Lung (tissue), 12 donors: ENCODE measurements at regions not wholly inside any gene's neighbourhood (a gene's known extent, or its start where the extent isn't known, plus 50 kb on each side); places are given as distances from the start of the nearest gene placed in this dataset. TPM values are rescaled to one million over a fixed set of nuclear protein-coding genes. Genes with fewer than 3 reads are reported as not detected.

Experiments
- ATAC-seq: fragments of 200-7000 bp; cut with Tn5 transposase; one replicate; pipeline ENCODE4 v1.9.1; 2020; ENCODE audit warnings: moderate number of reproducible peaks; ENCODE audit not compliant: insufficient read depth, low FRiP score
- DNase-seq, 3 donors: peaks; one replicate each; pipeline ENCODE4 v3.0.0-alpha.2; 2013 to 2017
- H3K27ac ChIP-seq, 2 donors: one replicate each; pipeline ENCODE4 v1.5.1; 2013; ENCODE audit warnings: mild to moderate bottlenecking in 2 of 2, moderate library complexity in 2 of 2, control low read depth in 1 of 2, inconsistent platforms in 1 of 2, low read depth in 1 of 2, low read length in 1 of 2
- H3K27me3 ChIP-seq, 3 donors: one replicate each; pipeline ENCODE4 v1.5.1; 2013; ENCODE audit warnings: low read length in 2 of 3; ENCODE audit not compliant: control insufficient read depth in 3 of 3, insufficient read depth in 3 of 3
- H3K36me3 ChIP-seq, 4 donors: one replicate each; pipeline ENCODE4 v1.5.1; 2013; ENCODE audit warnings: low read length in 4 of 4, mild to moderate bottlenecking in 1 of 4, moderate library complexity in 1 of 4; ENCODE audit not compliant: control insufficient read depth in 4 of 4, insufficient read depth in 4 of 4
- H3K4me1 ChIP-seq, 5 donors: one replicate each; pipeline ENCODE4 v1.5.1; 2013; ENCODE audit warnings: low read length in 5 of 5, mild to moderate bottlenecking in 2 of 5, moderate library complexity in 1 of 5; ENCODE audit not compliant: control insufficient read depth in 5 of 5, insufficient read depth in 5 of 5
- H3K4me3 ChIP-seq: one replicate; pipeline ENCODE4 v1.5.1; 2013; ENCODE audit warnings: mild to moderate bottlenecking, control low read depth, moderate library complexity
- H3K9ac ChIP-seq, 2 donors: one replicate each; pipeline ENCODE4 v1.5.1; 2013; ENCODE audit warnings: low read length in 2 of 2, control low read depth in 1 of 2; ENCODE audit not compliant: insufficient read depth in 1 of 2
- H3K9me3 ChIP-seq, 4 donors: one replicate each; pipeline ENCODE4 v1.5.1; 2013; ENCODE audit warnings: low read length in 3 of 4, mild to moderate bottlenecking in 1 of 4, moderate library complexity in 1 of 4; ENCODE audit not compliant: control insufficient read depth in 4 of 4, insufficient read depth in 3 of 4
- CTCF ChIP-seq: IDR thresholded peaks from 2 replicates; pipeline ENCODE4 v1.5.1; 2012; ENCODE audit warnings: mild to moderate bottlenecking; ENCODE audit errors: control extremely low read depth, extremely low read depth
- WGBS, 2 donors: extraction: QIAGEN DNeasy Blood & Tissue Kit; methylation state at CpG; one replicate each; pipeline ENCODE4 v1.1.7; 2013; 5-methylcytosine and 5-hydroxymethylcytosine counted together
- small RNA-seq: library from RNA; depleted of rRNA; stranded (forward); fragments of <200 nt; gene quantifications from one replicate; pipeline ENCODE3, GENCODE V24; 2014; ENCODE audit warnings: low replicate concordance
- donor health status: control.
- donor health status: control.
- donor health status: Bipolar disorder and iron deficiency.
- donor health status: healthy.
- donor health status: DM: yes; HTN: yes; CAD: no.

- H3K9me3 ChIP-seq, result peaks cover 0 to 8% (median 2%) of the 10 kb centered on the region in 4 donors
- ATAC-seq, result no peak
- H3K9ac ChIP-seq, result no peak overlapping the region
- no peaks in the 10 kb centered on the region for H3K4me1 ChIP-seq
- no peaks in the 10 kb centered on the region for H3K36me3 ChIP-seq
- H3K27me3 ChIP-seq, result peaks cover 0 to 5% (median 0%) of the 10 kb centered on the region in 3 donors
- H3K4me3 ChIP-seq, result no peak overlapping the region
- H3K27ac ChIP-seq, result no peak overlapping the region
- no peak for TF ChIP-seq CTCF
- WGBS, 2 donors, result 89 to 93% methylated on average over 7 of the region's 7 CpGs
- no peak for DNase-seq
Measured at GRCh38 chr14:104528496-104528895, 51.1 kb upstream of the C14orf180 start.

Small RNAs in the stretch of these regions (small RNA-seq; reads per million reads assigned to genes)
- not detected for gene RNU6-684P
